IMR-90 (cell line): ENCODE measurements at regions not wholly inside any gene's neighbourhood (a gene's known extent, or its start where the extent isn't known, plus 50 kb on each side); places are given as distances from the start of the nearest gene placed in this dataset.
"Not testable (repeated sequence)": the region's sequence is repeated elsewhere in the genome, so short reads cannot be mapped to it uniquely, and the experiment has no call there.

ENCODE experiments used
- ATAC-seq: fragments of 200-7000 bp; cut with Tn5 transposase; 2 replicates; pipeline ENCODE4 v1.9.1; 2020; ENCODE audit warnings: low read depth, mild to moderate bottlenecking, moderate library complexity
- BruUV-seq: library from RNA; stranded (reverse); fragments of 400-500 nt; replicated peaks from 2 replicates; lab custom pipeline; 2021; lab: Mats Ljungman, UMichigan
- CTCF ChIA-PET: fragments of 300-600 bp; formaldehyde crosslinking; extraction: SDS; loops from one replicate; lab custom pipeline; 2021; ENCODE audit warnings: antibody characterized with exemption; lab: Yijun Ruan, JAX
- POLR2A ChIA-PET: fragments of 300-600 bp; sonication (Branson Sonifier 250); formaldehyde crosslinking; loops from one replicate; lab custom pipeline; 2022; ENCODE audit warnings: antibody characterized with exemption; ENCODE audit not compliant: unreplicated experiment; lab: Charles Lee
- DNase-seq: peaks from one replicate; pipeline ENCODE4 v3.0.0; 2013
- H2AFZ ChIP-seq: replicated peaks from 2 replicates; pipeline ENCODE3; 2013; ENCODE audit warnings: low read length, mild to moderate bottlenecking; ENCODE audit not compliant: poor library complexity
- H2AK5ac ChIP-seq: 2 replicates; pipeline ENCODE4 v1.6.1; 2013; ENCODE audit warnings: low read depth, low read length, inconsistent platforms
- H2AK9ac ChIP-seq: replicated peaks from 2 replicates; pipeline ENCODE3; 2013; ENCODE audit warnings: mild to moderate bottlenecking, low read depth, low read length, moderate library complexity; ENCODE audit not compliant: poor library complexity
- H2BK120ac ChIP-seq: 2 replicates; pipeline ENCODE4 v1.6.1; 2013; ENCODE audit warnings: low read depth, low read length, inconsistent platforms
- H2BK15ac ChIP-seq: 3 replicates; pipeline ENCODE4 v1.6.1; 2013; ENCODE audit warnings: low read depth, low read length, inconsistent platforms
- H2BK20ac ChIP-seq: 2 replicates; pipeline ENCODE4 v1.6.1; 2013; ENCODE audit warnings: low read depth, mild to moderate bottlenecking, inconsistent platforms, low read length, moderate library complexity
- H2BK5ac ChIP-seq: 2 replicates; pipeline ENCODE4 v1.6.1; 2013; ENCODE audit warnings: mild to moderate bottlenecking, low read depth, low read length, inconsistent platforms; ENCODE audit not compliant: poor library complexity, severe bottlenecking
- H3K14ac ChIP-seq: replicated peaks from 2 replicates; pipeline ENCODE4 v1.6.1; 2013; ENCODE audit warnings: low read depth, low read length, inconsistent platforms
- H3K18ac ChIP-seq: 2 replicates; pipeline ENCODE4 v1.6.1; 2013; ENCODE audit warnings: low read depth, low read length, control low read depth
- H3K23ac ChIP-seq: 2 replicates; pipeline ENCODE4 v1.6.1; 2013; ENCODE audit warnings: low read depth, low read length, inconsistent platforms
- H3K27ac ChIP-seq: 2 replicates; pipeline ENCODE4 v1.5.1; 2013; ENCODE audit warnings: mild to moderate bottlenecking, control low read depth, low read length; ENCODE audit not compliant: insufficient read depth
- H3K27me3 ChIP-seq: 2 replicates; pipeline ENCODE4 v1.6.1; 2013; ENCODE audit warnings: low read length; ENCODE audit not compliant: control insufficient read depth, insufficient read depth
- H3K36me3 ChIP-seq: 2 replicates; pipeline ENCODE4 v1.6.1; 2013; ENCODE audit warnings: low read length, mixed read lengths; ENCODE audit not compliant: control insufficient read depth, insufficient read depth
- H3K4ac ChIP-seq: 2 replicates; pipeline ENCODE4 v1.6.1; 2013; ENCODE audit warnings: low read depth, low read length, inconsistent platforms
- H3K4me1 ChIP-seq: 2 replicates; pipeline ENCODE4 v1.6.1; 2013; ENCODE audit warnings: low read length, mixed read lengths; ENCODE audit not compliant: control insufficient read depth, insufficient read depth
- H3K4me2 ChIP-seq: 2 replicates; pipeline ENCODE4 v1.6.1; 2013; ENCODE audit warnings: low read depth, mild to moderate bottlenecking, control low read depth, low read length, moderate library complexity
- H3K4me3 ChIP-seq: 2 replicates; pipeline ENCODE4 v1.5.1; 2013; ENCODE audit warnings: low read depth, mild to moderate bottlenecking, control low read depth, low read length, moderate library complexity; ENCODE audit not compliant: insufficient read depth
- H3K56ac ChIP-seq: 2 replicates; pipeline ENCODE4 v1.6.1; 2013; ENCODE audit warnings: low read length, inconsistent platforms; ENCODE audit not compliant: insufficient read depth; ENCODE audit errors: extremely low read depth
- H3K79me1 ChIP-seq, 2 experiments: 2 replicates each; pipeline ENCODE4 v1.6.1; 2013; ENCODE audit warnings: low read length in 2 of 2, inconsistent platforms in 1 of 2, low read depth in 1 of 2
- H3K9ac ChIP-seq: 2 replicates; pipeline ENCODE4 v1.6.1; 2013; ENCODE audit warnings: low read depth, low read length, control low read depth
- H3K9me1 ChIP-seq: 2 replicates; pipeline ENCODE4 v1.6.1; 2013; ENCODE audit warnings: low read length, inconsistent platforms; ENCODE audit not compliant: insufficient read depth
- H3K9me3 ChIP-seq: 2 replicates; pipeline ENCODE4 v1.6.1; 2013; ENCODE audit warnings: low read length; ENCODE audit not compliant: control insufficient read depth, insufficient read depth
- H4K20me1 ChIP-seq: 2 replicates; pipeline ENCODE4 v1.6.1; 2013; ENCODE audit warnings: low read length, inconsistent platforms; ENCODE audit not compliant: insufficient read depth
- H4K5ac ChIP-seq: 2 replicates; pipeline ENCODE4 v1.6.1; 2013; ENCODE audit warnings: mild to moderate bottlenecking, low read depth, low read length, control low read depth
- H4K8ac ChIP-seq, 2 experiments: 2 replicates each; pipeline ENCODE4 v1.6.1; 2013; ENCODE audit warnings: low read depth in 2 of 2, low read length in 2 of 2, control low read depth in 1 of 2, inconsistent platforms in 1 of 2
- H4K91ac ChIP-seq: 2 replicates; pipeline ENCODE4 v1.6.1; 2013; ENCODE audit warnings: low read depth, low read length, inconsistent platforms; ENCODE audit not compliant: insufficient read depth
- CEBPB ChIP-seq: IDR thresholded peaks from 2 replicates; pipeline ENCODE4 v1.6.1; 2012; ENCODE audit warnings: low read depth, low read length, improper control_type of control experiment
- WGBS, 2 experiments: methylation state at CpG; one replicate each; pipeline versions ENCODE4 v1.1.5 to v1.1.7; 2013; ENCODE audit warnings: missing lambda C conversion rate in 2 of 2; ENCODE audit not compliant: insufficient read length in 1 of 2; ENCODE audit errors: extremely low coverage in 2 of 2; 5-methylcytosine and 5-hydroxymethylcytosine counted together
- dilution Hi-C: fragments of 300-500 bp; cut with HindIII; formaldehyde crosslinking; loops from one replicate; pipeline ENCODE4 v1.14.3; 2018; ENCODE audit warnings: low sequenced_read_pairs; ENCODE audit not compliant: unreplicated experiment
- in situ Hi-C: fragments of 300-500 bp; cut with MboI; formaldehyde crosslinking; loops from 3 replicates; pipeline ENCODE4 v1.14.3; 2019; ENCODE audit warnings: low sequenced_read_pairs, inconsistent platforms, mixed read lengths
- intact Hi-C: fragments of 100-400 bp; cut with micrococcal nuclease; formaldehyde crosslinking; loops from 2 replicates; pipeline ENCODE4 v1.10.0; 2022

DNA sequence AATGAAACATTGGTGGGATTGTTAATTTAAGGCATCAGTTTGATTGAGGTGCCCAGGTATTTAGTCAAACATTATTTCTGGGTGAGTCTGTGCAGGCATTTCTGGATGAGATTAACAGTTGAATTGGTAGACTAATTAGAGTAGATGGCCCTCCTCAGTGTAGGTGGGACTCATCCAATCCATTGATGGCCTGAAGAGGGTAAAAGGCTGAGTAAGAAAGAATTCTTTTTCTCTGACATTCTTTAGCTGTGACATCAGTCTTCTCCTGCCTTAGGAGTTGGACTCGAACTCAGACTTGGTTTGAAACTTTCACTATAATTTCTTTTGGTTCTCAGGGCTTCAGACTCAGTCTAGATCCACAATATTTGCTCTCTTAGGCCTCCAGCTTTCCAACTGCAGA lies 59.6 kb upstream of the ADAMTS5 start:
- peaks cover 2% of the 10 kb centered on the region; the same call in 1 of the 2 replicates for H3K4me1 ChIP-seq
- no peak overlapping the region for H2AK5ac ChIP-seq
- no CpG with 5 or more reads among the region's 1 CpG for WGBS, 2 experiments
- no peaks in the 10 kb centered on the region for H3K36me3 ChIP-seq
- no peak overlapping the region for H3K4ac ChIP-seq
- H3K79me1 ChIP-seq, result no peaks in the 10 kb centered on the region
- no peak overlapping the region for H2BK20ac ChIP-seq
- H2AFZ ChIP-seq, result no peak overlapping the region
- H3K9me1 ChIP-seq, result no peaks in the 10 kb centered on the region; the same call in 1 of the 2 replicates
- no peak overlapping the region for H3K9ac ChIP-seq
- TF ChIP-seq CEBPB, result no peak
- H4K20me1 ChIP-seq, result no peaks in the 10 kb centered on the region
- no peak overlapping the region for H4K8ac ChIP-seq
- CTCF ChIA-PET, result interaction anchor here (0.6 kb wide), 1 partner anchor 186 kb away, joined by 3 read pairs; no protein-coding TSS in a partner anchor
- H3K18ac ChIP-seq, result no peak overlapping the region
- no TSS peak for BruUV-seq
- no peak overlapping the region for H2BK15ac ChIP-seq
- no peak overlapping the region for H2BK5ac ChIP-seq
- no peak overlapping the region for H3K56ac ChIP-seq
- no peak overlapping the region for H4K91ac ChIP-seq
- DNase-seq, result peak; percentile 10
- intact Hi-C loops, result no loop called here
- H3K4me3 ChIP-seq, result no peak overlapping the region
- H3K27ac ChIP-seq, result no peak overlapping the region
- H3K4me2 ChIP-seq, result peak overlapping the region; percentile 38; the same call in 1 of the 2 replicates
- H3K9me3 ChIP-seq, result no peaks in the 10 kb centered on the region
- in situ Hi-C loops, result no loop called here
- H3K27me3 ChIP-seq, result no peaks in the 10 kb centered on the region
- H3K23ac ChIP-seq, result no peak overlapping the region
- H3K14ac ChIP-seq, result no peak overlapping the region
- POLR2A ChIA-PET, result no interaction called here
- H2BK120ac ChIP-seq, result no peak overlapping the region; the same call in 1 of the 2 replicates
- dilution Hi-C loops, result no loop called here
- ATAC-seq, result no peak
- H4K5ac ChIP-seq, result no peak overlapping the region
- H2AK9ac ChIP-seq, result no peak overlapping the region

DNA sequence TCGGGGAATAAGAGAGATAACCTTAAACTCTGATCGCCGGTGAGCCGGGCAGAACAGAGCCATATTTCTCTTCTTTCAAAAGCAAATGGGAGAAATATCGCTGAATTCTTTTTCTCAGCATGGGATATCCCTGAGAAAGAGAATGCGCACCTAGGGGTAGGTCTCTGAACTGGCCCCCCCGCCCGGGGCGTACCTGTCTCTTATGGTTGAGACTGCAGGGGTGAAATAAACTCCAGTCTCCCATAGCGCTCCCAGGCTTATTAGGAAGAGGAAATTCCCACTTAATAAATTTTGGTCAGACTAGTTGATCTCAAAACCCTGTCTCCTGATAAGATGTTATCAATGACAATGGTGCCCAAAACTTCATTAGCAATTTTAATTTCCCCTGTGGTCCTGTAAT lies 58.8 kb upstream of the ADAMTS5 start:
- H2AFZ ChIP-seq, H3K79me1 ChIP-seq, H3K27ac ChIP-seq, H4K20me1 ChIP-seq, H3K27me3 ChIP-seq, H3K9ac ChIP-seq, H3K9me3 ChIP-seq, H2BK5ac ChIP-seq, H4K5ac ChIP-seq, DNase-seq, H2BK20ac ChIP-seq, in situ Hi-C loops, H3K56ac ChIP-seq, H3K14ac ChIP-seq, H4K8ac ChIP-seq, H2AK9ac ChIP-seq, H3K4me3 ChIP-seq, BruUV-seq, H3K23ac ChIP-seq, H3K4me2 ChIP-seq, dilution Hi-C loops, H2BK120ac ChIP-seq, POLR2A ChIA-PET, H2AK5ac ChIP-seq, H2BK15ac ChIP-seq, H3K36me3 ChIP-seq, ATAC-seq, H3K4me1 ChIP-seq, intact Hi-C loops, H3K9me1 ChIP-seq, H3K4ac ChIP-seq, H3K18ac ChIP-seq, H4K91ac ChIP-seq: not testable (repeated sequence)
- no CpG with 5 or more reads among the region's 10 CpGs for WGBS, 2 experiments
- CTCF ChIA-PET, result interaction anchor here (1.4 kb wide), 1 partner anchor 10 kb away, joined by 3 read pairs; no protein-coding TSS in a partner anchor
